ENCODE measurements at regions not wholly inside any gene's neighbourhood (a gene's known extent, or its start where the extent isn't known, plus 50 kb on each side); places are given as distances from the start of the nearest gene placed in this dataset.

GRCh38 chr6:113707194-113707593, 150.0 kb upstream of the MARCKS start:
- no peak for TF ChIP-seq CTCF (IDR thresholded peaks at IDR 0.05)
- no peak for TF ChIP-seq POLR2A (IDR thresholded peaks at IDR 0.05)

Data from esophagus squamous epithelium (tissue), 4 donors.